HEK293 (cell line): ENCODE measurements at regions not wholly inside any gene's neighbourhood (a gene's known extent, or its start where the extent isn't known, plus 50 kb on each side); places are given as distances from the start of the nearest gene placed in this dataset.

ENCODE experiments used
- CTCF ChIA-PET: fragments of 350-600 bp; formaldehyde crosslinking; extraction: SDS; loops from one replicate; lab custom pipeline; 2021; ENCODE audit warnings: antibody characterized with exemption; lab: Yijun Ruan, JAX
- POLR2A ChIA-PET: fragments of 300-600 bp; formaldehyde crosslinking; extraction: SDS; loops from one replicate; lab custom pipeline; 2020; ENCODE audit warnings: antibody characterized with exemption, inconsistent platforms; lab: Yijun Ruan, JAX
- H3K27ac ChIP-seq: fragments of 200-500 bp; sonication (Bioruptor generic); 2 replicates; pipeline ENCODE4 v1.5.1; 2014; ENCODE audit warnings: low read depth, low read length, control low read depth, inconsistent platforms; ENCODE audit errors: extremely low read depth
- H3K36me3 ChIP-seq, 2 experiments: fragments of 200-500 bp in 1 of 2; sonication (Bioruptor generic) in 1 of 2; 1 replicate in 1 of 2; 2 replicates in 1 of 2; pipeline ENCODE4 v1.5.1; 2014 to 2017; ENCODE audit warnings: inconsistent platforms in 2 of 2, low read length in 2 of 2; ENCODE audit not compliant: control insufficient read depth in 2 of 2, insufficient read depth in 1 of 2
- H3K4me1 ChIP-seq: fragments of 200-500 bp; sonication (Bioruptor generic); 2 replicates; pipeline ENCODE4 v1.5.1; 2014; ENCODE audit warnings: mild to moderate bottlenecking, low read length, inconsistent platforms; ENCODE audit not compliant: control insufficient read depth, insufficient read depth
- H3K4me3 ChIP-seq: 2 replicates; pipeline ENCODE4 v1.5.1; 2011; ENCODE audit warnings: low read depth, mild to moderate bottlenecking, control low read depth, low read length, moderate library complexity
- H3K9me3 ChIP-seq: fragments of 200-500 bp; sonication (Bioruptor generic); 2 replicates; pipeline ENCODE4 v1.5.1; 2014; ENCODE audit warnings: low read depth, low read length, inconsistent platforms; ENCODE audit not compliant: control insufficient read depth, insufficient read depth
- HOXD13 ChIP-seq: sonication (generic); formaldehyde crosslinking; IDR thresholded peaks from 2 replicates; pipeline ENCODE4 v1.8.0; 2022; ENCODE audit warnings: missing genetic modification reagents, borderline replicate concordance
- PRDM2 ChIP-seq: fragments of 450-650 bp; formaldehyde crosslinking; IDR thresholded peaks from 2 replicates; pipeline ENCODE4 v1.5.1; 2016; ENCODE audit warnings: missing biosample characterization, missing genetic modification characterization, borderline replicate concordance
- YY2 ChIP-seq: fragments of 450-650 bp; formaldehyde crosslinking; IDR thresholded peaks from 2 replicates; pipeline ENCODE4 v1.5.1; 2016; ENCODE audit warnings: missing biosample characterization, missing genetic modification characterization
- ZBTB20 ChIP-seq: fragments of 450-650 bp; formaldehyde crosslinking; IDR thresholded peaks from 2 replicates; pipeline ENCODE4 v1.5.1; 2016; ENCODE audit warnings: missing biosample characterization, missing genetic modification characterization
- ZBTB21 ChIP-seq: fragments of 450-650 bp; formaldehyde crosslinking; IDR thresholded peaks from 2 replicates; pipeline ENCODE4 v1.5.1; 2017; ENCODE audit warnings: missing biosample characterization, missing genetic modification characterization
- ZNF121 ChIP-seq: fragments of 450-650 bp; formaldehyde crosslinking; IDR thresholded peaks from 2 replicates; pipeline ENCODE4 v1.5.1; 2016; ENCODE audit warnings: missing biosample characterization, missing genetic modification characterization
- ZNF239 ChIP-seq: fragments of 450-650 bp; formaldehyde crosslinking; IDR thresholded peaks from 2 replicates; pipeline ENCODE4 v1.5.1; 2016; ENCODE audit warnings: missing biosample characterization, missing genetic modification characterization
- ZNF24 ChIP-seq: fragments of 450-650 bp; formaldehyde crosslinking; IDR thresholded peaks from 2 replicates; pipeline ENCODE4 v1.5.1; 2016; ENCODE audit warnings: missing biosample characterization, missing genetic modification characterization
- ZNF37A ChIP-seq: fragments of 450-650 bp; IDR thresholded peaks from 2 replicates; pipeline ENCODE4 v1.5.1; 2018; ENCODE audit warnings: missing biosample characterization, missing genetic modification characterization
- ZNF394 ChIP-seq: fragments of 450-650 bp; formaldehyde crosslinking; IDR thresholded peaks from 2 replicates; pipeline ENCODE4 v1.5.1; 2016; ENCODE audit warnings: missing biosample characterization, missing genetic modification characterization, mild to moderate bottlenecking, moderate library complexity, borderline replicate concordance
- ZNF560 ChIP-seq: fragments of 450-650 bp; formaldehyde crosslinking; IDR thresholded peaks from 2 replicates; pipeline ENCODE4 v1.5.1; 2017; ENCODE audit warnings: missing biosample characterization, missing genetic modification characterization, borderline replicate concordance
- ZNF626 ChIP-seq: fragments of 450-650 bp; sonication (Bioruptor Pico); formaldehyde crosslinking; IDR thresholded peaks from 2 replicates; pipeline ENCODE4 v1.5.1; 2018; ENCODE audit warnings: missing biosample characterization, missing genetic modification characterization, inconsistent platforms
- ZNF704 ChIP-seq: fragments of 450-650 bp; formaldehyde crosslinking; IDR thresholded peaks from 2 replicates; pipeline ENCODE4 v1.5.1; 2016; ENCODE audit warnings: missing biosample characterization, missing genetic modification characterization
- ZNF776 ChIP-seq: fragments of 450-650 bp; formaldehyde crosslinking; IDR thresholded peaks from 2 replicates; pipeline ENCODE4 v1.5.0; 2017; ENCODE audit warnings: missing biosample characterization, missing genetic modification characterization, borderline replicate concordance
- ZSCAN16 ChIP-seq: fragments of 450-650 bp; formaldehyde crosslinking; IDR thresholded peaks from 2 replicates; pipeline ENCODE4 v1.5.1; 2016; ENCODE audit warnings: missing biosample characterization, missing genetic modification characterization
- ZSCAN18 ChIP-seq: fragments of 450-650 bp; formaldehyde crosslinking; IDR thresholded peaks from 2 replicates; pipeline ENCODE4 v1.5.1; 2016; ENCODE audit warnings: missing biosample characterization, missing genetic modification characterization

DNA sequence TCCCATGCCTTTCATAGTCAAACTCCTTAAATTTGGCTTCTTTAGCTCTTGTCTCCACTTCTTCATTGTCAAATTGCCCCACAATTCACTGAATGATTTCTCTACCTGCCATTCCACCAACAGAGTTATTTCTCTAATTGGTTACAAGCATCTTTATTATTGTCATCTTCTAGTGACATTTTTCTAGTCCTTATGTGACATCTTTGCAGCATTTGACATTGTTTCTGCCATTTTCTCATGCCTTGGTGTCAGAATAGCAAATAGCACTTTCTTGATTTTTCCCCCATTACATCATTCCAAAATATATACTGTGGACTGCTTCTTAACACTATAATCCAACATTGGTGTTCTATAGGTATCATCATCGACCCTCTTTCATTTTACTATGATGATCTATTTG, 137.7 kb upstream of the HDDC2 start (continued):
- TF ChIP-seq PRDM2 (no peak), ZNF626 (tag by site-specific recombination) (no peak), ZSCAN16 (no peak), ZSCAN18 (tag by site-specific recombination) (no peak)

DNA sequence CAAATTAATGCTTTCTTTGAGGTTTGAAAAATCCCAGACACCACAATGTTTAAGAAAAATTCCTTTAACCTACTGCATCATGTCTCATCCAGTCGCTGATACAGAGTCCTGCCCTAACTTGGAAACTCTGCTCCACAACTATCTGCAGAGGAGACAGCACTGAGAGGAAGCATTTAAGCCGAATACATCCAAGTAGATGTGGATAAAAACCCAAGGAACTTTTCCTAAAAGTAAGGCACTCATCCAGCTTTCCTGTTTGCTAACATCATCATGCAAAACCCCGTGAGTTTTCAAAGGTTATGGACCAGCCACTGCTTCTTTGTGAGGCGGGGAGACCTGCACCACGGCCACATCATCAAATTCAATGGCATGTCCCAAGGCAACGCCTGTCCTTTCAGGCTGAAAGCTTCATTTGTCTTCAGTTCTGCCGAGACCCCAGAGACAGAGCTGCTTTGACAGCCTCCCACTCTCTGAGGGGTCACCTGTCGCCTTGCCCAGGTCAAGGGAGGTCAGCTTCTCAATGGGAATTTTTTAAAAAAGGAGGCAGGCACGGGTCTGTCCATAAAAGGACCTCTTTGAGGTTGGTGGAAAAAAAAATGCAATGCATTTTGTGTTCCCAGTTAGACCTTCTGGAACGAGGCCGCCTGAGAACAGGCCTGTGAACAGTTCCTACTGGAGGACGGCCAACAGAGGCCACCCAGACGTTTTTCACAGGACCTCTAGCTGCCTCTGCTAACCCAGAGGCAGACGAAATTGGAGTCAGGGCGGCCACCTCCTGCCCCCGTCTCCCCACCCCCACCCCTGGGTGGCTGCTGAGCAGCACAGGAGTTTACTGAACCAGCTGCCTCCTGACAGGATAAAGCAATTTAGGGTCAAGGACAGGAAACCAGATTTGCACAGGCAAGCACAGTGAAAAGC, 142.5 kb upstream of the HDDC2 start:
- Histone ChIP-seq H3K9me3 (no peaks in the 10 kb centered on the region), H3K4me1 (no peaks in the 10 kb centered on the region), H3K4me3 (no peak overlapping the region), H3K27ac (no peak overlapping the region), H3K36me3 (no peaks in the 10 kb centered on the region)
- POLR2A ChIA-PET, result no interaction called here
- CTCF ChIA-PET, result interaction anchor here (0.7 to 0.8 kb wide), 2 partner anchors 334 to 523 kb away, joined by 3 read pairs; no protein-coding TSS in a partner anchor
- TF ChIP-seq ZNF560 (tag by site-specific recombination), result no peak
- TF ChIP-seq ZBTB21, result no peak
- TF ChIP-seq ZNF239 (tag by site-specific recombination), result no peak
- no peak for TF ChIP-seq ZNF776 (tag by site-specific recombination)
- TF ChIP-seq ZNF24, result no peak
- no peak for TF ChIP-seq ZBTB20 (tag by site-specific recombination)
- TF ChIP-seq ZNF121 (tag by site-specific recombination), result no peak
- no peak for TF ChIP-seq YY2 (tag by site-specific recombination)
- TF ChIP-seq ZNF704, result no peak
- TF ChIP-seq ZNF394 (tag by site-specific recombination), result no peak
- TF ChIP-seq ZNF37A (tag by site-specific recombination), result no peak
- no peak for TF ChIP-seq HOXD13 (CRISPR knock-in tag)
